ENCODE measurements at regions not wholly inside any gene's neighbourhood (a gene's known extent, or its start where the extent isn't known, plus 50 kb on each side); places are given as distances from the start of the nearest gene placed in this dataset.

DNA sequence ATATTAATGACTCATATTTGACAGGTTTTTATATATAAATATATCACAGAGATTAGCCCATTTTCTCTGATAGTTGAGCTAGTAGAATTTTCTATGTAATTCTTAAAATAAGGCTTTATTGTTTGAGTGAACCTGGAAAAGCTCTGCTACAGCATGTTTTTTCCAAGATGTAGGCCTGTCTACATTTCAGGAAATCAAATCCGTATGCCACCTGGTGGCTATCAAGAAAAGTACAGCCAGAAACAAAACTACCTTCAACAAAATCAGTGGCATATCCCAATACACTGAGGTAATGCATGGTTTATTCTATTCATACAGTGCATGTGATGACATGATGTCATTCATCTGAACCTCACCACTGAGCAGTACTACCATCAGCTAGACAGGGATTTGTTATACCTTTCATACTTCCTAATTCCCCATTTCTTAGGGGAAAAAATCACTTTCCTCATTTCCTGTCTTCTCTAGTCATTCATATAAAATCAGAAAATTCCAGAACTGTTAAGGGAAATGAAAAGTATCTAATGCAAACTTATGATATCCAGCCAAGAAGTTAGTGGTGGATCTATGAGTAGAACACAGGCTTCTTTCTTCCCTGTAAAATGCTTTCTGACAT is 310.4 kb upstream of the SYT4 start:
- TF ChIP-seq FOXP2 (optimal IDR thresholded peaks at IDR 0.05; ENCODE audit: control extremely low read depth, extremely low read length, insufficient read depth) (no peak), POLR2AphosphoS5 (IDR thresholded peaks at IDR 0.05; ENCODE audit: borderline replicate concordance, low read depth, low read length) (no peak), EZH2 (IDR thresholded peaks at IDR 0.05) (no peak)
- no peak for DNase-seq (ENCODE audit: low read depth, low spot score)
- H3K9ac ChIP-seq (ENCODE audit: insufficient read length) = peak overlapping the region; percentile 63

DNA sequence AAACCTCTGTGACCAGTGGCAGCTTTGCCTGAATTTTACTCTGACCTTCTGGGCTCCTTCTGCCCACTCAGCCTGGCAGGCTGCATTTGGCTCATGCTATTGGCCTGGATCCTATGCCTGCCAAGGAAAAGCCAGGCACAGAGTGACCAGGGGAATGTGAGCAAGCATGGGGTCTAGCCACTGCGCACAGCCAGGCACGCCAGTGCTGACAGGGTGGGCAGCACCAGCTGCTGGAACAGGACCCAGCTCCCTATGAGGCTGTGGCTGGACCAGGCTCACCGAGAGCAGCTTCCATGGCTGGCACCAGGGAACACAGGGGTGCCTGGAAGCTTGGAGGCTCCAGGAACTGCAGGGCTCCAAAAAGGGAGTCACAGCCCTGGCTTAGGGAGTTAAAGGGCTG is 311.5 kb upstream of the SYT4 start:
- Histone ChIP-seq H3K9me3 (ENCODE audit: low read depth, low read length) (no peaks in the 10 kb centered on the region), H3K27ac (no peak overlapping the region), H3K4me3 (no peak overlapping the region), H3K9ac (ENCODE audit: insufficient read length) (no peak overlapping the region), H3K36me3 (ENCODE audit: insufficient read depth, low read length) (no peaks in the 10 kb centered on the region)
- TF ChIP-seq FOXP2 (optimal IDR thresholded peaks at IDR 0.05; ENCODE audit: control extremely low read depth, extremely low read length, insufficient read depth) = no peak
- TF ChIP-seq EZH2 (IDR thresholded peaks at IDR 0.05) = no peak
- TF ChIP-seq POLR2AphosphoS5 (IDR thresholded peaks at IDR 0.05; ENCODE audit: borderline replicate concordance, low read depth, low read length) = no peak
- no peak for DNase-seq (ENCODE audit: low read depth, low spot score)

More for the DNA sequence above, 310.4 kb upstream of the SYT4 start:
- Histone ChIP-seq H3K9me3 (ENCODE audit: low read depth, low read length) (no peaks in the 10 kb centered on the region), H3K4me3 (no peak overlapping the region), H3K27ac (peak overlapping the region; percentile 87), H3K36me3 (ENCODE audit: insufficient read depth, low read length) (no peaks in the 10 kb centered on the region)

DNA sequence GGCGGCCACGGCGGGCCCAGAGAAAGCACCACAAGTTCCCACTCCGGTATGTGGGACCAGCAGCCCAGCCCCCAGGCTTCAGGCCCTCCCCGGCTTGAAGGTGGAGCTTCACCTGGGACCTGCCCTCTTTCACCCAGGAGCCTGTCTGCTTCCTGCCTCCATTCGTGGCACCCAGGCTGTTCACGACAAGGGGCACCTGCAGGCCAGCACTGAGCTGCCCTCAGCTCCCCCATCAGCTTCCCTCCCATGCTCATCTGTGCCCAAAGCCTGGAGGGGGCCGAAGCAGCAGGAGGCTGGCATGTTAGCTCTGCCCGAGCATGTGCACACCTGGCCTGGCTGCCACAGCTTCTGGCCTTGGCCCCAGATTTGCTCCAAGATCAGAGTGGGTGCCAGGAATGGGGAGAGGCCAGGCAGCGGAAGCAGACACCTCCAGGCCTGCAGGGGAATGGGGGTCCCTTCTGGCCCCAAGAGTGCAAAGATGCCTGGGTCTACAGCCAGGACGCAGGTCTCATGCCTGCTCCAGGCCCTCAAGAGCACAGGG is 312.4 kb upstream of the SYT4 start:
- TF ChIP-seq POLR2AphosphoS5 (IDR thresholded peaks at IDR 0.05; ENCODE audit: borderline replicate concordance, low read depth, low read length) = no peak
- no peak for TF ChIP-seq EZH2 (IDR thresholded peaks at IDR 0.05)
- no peak for TF ChIP-seq FOXP2 (optimal IDR thresholded peaks at IDR 0.05; ENCODE audit: control extremely low read depth, extremely low read length, insufficient read depth)
- Histone ChIP-seq H3K9me3 (ENCODE audit: low read depth, low read length) (no peaks in the 10 kb centered on the region), H3K4me3 (no peak overlapping the region)

DNA sequence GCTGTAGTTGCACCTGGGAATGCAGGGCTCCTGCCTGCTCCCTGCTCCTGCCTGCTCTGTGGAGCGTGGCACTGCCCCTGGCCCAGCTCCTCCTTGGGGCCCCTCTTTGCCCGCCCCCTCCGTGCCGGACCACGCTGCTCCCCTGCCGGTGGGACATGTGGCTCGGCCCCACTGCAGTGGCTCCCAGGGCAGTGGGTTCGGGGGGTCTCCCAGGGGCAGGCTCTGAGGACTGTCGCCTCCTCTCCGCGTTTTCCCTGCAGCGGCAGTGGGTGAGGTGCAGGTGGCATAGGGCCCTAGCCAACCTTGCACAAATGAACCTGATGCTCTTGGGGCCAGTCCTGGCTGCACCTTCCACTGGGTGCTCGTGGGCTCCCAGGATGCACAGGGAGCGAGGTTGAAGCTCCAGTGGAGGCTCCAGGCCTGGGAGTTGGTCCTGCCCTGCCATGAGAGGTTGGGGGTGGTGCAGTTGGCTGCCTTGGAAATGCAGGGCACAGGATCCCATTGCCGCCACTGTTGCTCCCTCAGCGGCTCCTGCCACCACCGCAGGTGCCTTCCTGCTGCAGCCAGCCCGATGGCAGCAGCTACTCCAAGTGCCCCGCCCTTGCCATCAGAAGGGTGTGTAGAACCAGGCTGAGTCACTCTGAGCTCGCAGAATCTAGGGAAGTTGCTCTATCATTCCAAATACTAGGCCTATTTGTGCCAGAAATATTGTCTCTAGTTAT is 313.1 kb upstream of the SYT4 start:
- DNase-seq (ENCODE audit: low read depth, low spot score) = no peak
- no peak overlapping the region for H3K4me3 ChIP-seq
- TF ChIP-seq FOXP2 (optimal IDR thresholded peaks at IDR 0.05; ENCODE audit: control extremely low read depth, extremely low read length, insufficient read depth) = no peak
- TF ChIP-seq POLR2AphosphoS5 (IDR thresholded peaks at IDR 0.05; ENCODE audit: borderline replicate concordance, low read depth, low read length) = no peak
- TF ChIP-seq EZH2 (IDR thresholded peaks at IDR 0.05) = no peak

More for the DNA sequence above, 312.4 kb upstream of the SYT4 start:
- no peak for DNase-seq (ENCODE audit: low read depth, low spot score)
- Histone ChIP-seq H3K9ac (ENCODE audit: insufficient read length) (no peak overlapping the region), H3K36me3 (ENCODE audit: insufficient read depth, low read length) (no peaks in the 10 kb centered on the region), H3K27ac (no peak overlapping the region)

GRCh38 chr18:43592269-43592668 is 315.0 kb upstream of the SYT4 start:
- Histone ChIP-seq H3K4me3 (no peak overlapping the region), H3K27ac (no peak overlapping the region), H3K36me3 (ENCODE audit: insufficient read depth, low read length) (no peaks in the 10 kb centered on the region), H3K9ac (ENCODE audit: insufficient read length) (no peak overlapping the region), H3K9me3 (ENCODE audit: low read depth, low read length) (no peaks in the 10 kb centered on the region)
- no peak for DNase-seq (ENCODE audit: low read depth, low spot score)
- no peak for TF ChIP-seq POLR2AphosphoS5 (IDR thresholded peaks at IDR 0.05; ENCODE audit: borderline replicate concordance, low read depth, low read length)
- no peak for TF ChIP-seq FOXP2 (optimal IDR thresholded peaks at IDR 0.05; ENCODE audit: control extremely low read depth, extremely low read length, insufficient read depth)
- TF ChIP-seq EZH2 (IDR thresholded peaks at IDR 0.05) = no peak

More for the DNA sequence above, 313.1 kb upstream of the SYT4 start:
- Histone ChIP-seq H3K36me3 (ENCODE audit: insufficient read depth, low read length) (no peaks in the 10 kb centered on the region), H3K27ac (no peak overlapping the region), H3K9ac (ENCODE audit: insufficient read length) (no peak overlapping the region), H3K9me3 (ENCODE audit: low read depth, low read length) (no peaks in the 10 kb centered on the region)

DNA sequence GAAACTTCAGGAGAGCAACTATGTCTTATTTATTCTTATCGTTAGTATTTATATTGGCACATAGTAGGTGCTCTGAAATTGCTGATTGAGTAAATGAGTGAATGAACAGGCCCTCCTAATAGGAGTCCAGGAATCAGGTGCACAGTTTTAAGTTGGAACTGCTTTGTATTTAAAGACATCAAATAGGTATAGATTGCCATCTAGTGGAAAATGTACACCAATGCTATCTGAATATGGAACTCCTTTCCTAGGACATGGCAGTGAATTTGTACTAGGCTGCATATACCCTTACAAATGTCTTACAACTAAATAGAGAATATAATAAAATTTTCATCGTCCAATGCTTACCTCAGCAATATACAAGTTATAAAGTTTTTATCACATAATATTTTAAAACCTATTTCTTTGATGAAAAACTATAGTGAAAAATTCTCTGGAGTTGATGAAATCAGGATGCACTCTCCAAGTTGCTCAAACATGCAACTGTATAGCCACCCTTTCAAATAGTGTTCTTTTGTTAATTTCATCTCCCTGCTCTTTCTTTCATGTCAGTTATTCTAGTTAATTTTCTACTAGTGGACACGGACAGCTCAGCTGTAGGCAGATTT is 318.9 kb upstream of the SYT4 start:
- Histone ChIP-seq H3K27ac (peak overlapping the region; percentile 93), H3K9ac (ENCODE audit: insufficient read length) (peak overlapping the region; percentile 55)
- peak; percentile 73 for DNase-seq (ENCODE audit: low read depth, low spot score)

DNA sequence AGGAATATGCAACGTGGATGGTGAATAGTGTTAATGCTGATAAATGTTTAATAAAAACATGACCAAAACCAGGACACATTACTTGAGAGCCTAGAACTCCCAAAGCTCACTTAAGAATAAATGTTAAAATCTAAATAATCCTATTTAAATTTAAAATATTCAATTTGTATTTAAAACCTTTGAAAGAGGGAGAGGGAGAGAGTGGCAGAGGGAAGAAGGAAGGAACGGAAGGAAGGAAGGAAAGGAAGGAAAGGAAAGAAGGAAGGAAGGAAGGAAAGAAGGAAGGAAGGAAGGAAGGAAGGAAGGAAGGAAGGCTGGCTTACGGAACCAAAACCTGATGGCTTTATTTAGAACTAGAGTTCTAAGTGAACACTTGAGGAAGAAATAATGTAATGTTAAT is 324.1 kb upstream of the SYT4 start:
- Histone ChIP-seq H3K9ac (ENCODE audit: insufficient read length) (peak overlapping the region; percentile 79), H3K9me3 (ENCODE audit: low read depth, low read length) (peaks cover 21% of the 10 kb centered on the region; the same call in 1 of the 2 replicates), H3K27ac (peak overlapping the region; percentile 99), H3K4me3 (peak overlapping the region; percentile 69), H3K36me3 (ENCODE audit: insufficient read depth, low read length) (peaks cover 27% of the 10 kb centered on the region; the same call in 1 of the 2 replicates)
- TF ChIP-seq EZH2 (IDR thresholded peaks at IDR 0.05) (no peak), POLR2AphosphoS5 (IDR thresholded peaks at IDR 0.05; ENCODE audit: borderline replicate concordance, low read depth, low read length) (no peak; the same call in 1 of the 2 replicates), FOXP2 (optimal IDR thresholded peaks at IDR 0.05; ENCODE audit: control extremely low read depth, extremely low read length, insufficient read depth) (no peak)
- DNase-seq (ENCODE audit: low read depth, low spot score) = peak; percentile 89

More for the DNA sequence above, 318.9 kb upstream of the SYT4 start:
- no peaks in the 10 kb centered on the region for H3K36me3 ChIP-seq (ENCODE audit: insufficient read depth, low read length)
- no peak for TF ChIP-seq FOXP2 (optimal IDR thresholded peaks at IDR 0.05; ENCODE audit: control extremely low read depth, extremely low read length, insufficient read depth)
- no peak for TF ChIP-seq EZH2 (IDR thresholded peaks at IDR 0.05)
- TF ChIP-seq POLR2AphosphoS5 (IDR thresholded peaks at IDR 0.05; ENCODE audit: borderline replicate concordance, low read depth, low read length) = no peak
- no peak overlapping the region for H3K4me3 ChIP-seq
- no peaks in the 10 kb centered on the region for H3K9me3 ChIP-seq (ENCODE audit: low read depth, low read length)

- Histone ChIP-seq H3K9ac (ENCODE audit: insufficient read length) (no peak overlapping the region), H3K27ac (no peak overlapping the region), H3K9me3 (ENCODE audit: low read depth, low read length) (peaks cover 21% of the 10 kb centered on the region), H3K4me3 (no peak overlapping the region), H3K36me3 (ENCODE audit: insufficient read depth, low read length) (peaks cover 27% of the 10 kb centered on the region; the same call in 1 of the 2 replicates)
- TF ChIP-seq POLR2AphosphoS5 (IDR thresholded peaks at IDR 0.05; ENCODE audit: borderline replicate concordance, low read depth, low read length) = no peak
- TF ChIP-seq FOXP2 (optimal IDR thresholded peaks at IDR 0.05; ENCODE audit: control extremely low read depth, extremely low read length, insufficient read depth) = no peak
- TF ChIP-seq EZH2 (IDR thresholded peaks at IDR 0.05) = no peak
- no peak for DNase-seq (ENCODE audit: low read depth, low spot score)
Observed at GRCh38 chr18:43605224-43605623, 327.9 kb upstream of the SYT4 start.

Data from SK-N-MC (cell line).